ENCODE measurements at regions not wholly inside any gene's neighbourhood (a gene's known extent, or its start where the extent isn't known, plus 50 kb on each side); places are given as distances from the start of the nearest gene placed in this dataset.

DNA sequence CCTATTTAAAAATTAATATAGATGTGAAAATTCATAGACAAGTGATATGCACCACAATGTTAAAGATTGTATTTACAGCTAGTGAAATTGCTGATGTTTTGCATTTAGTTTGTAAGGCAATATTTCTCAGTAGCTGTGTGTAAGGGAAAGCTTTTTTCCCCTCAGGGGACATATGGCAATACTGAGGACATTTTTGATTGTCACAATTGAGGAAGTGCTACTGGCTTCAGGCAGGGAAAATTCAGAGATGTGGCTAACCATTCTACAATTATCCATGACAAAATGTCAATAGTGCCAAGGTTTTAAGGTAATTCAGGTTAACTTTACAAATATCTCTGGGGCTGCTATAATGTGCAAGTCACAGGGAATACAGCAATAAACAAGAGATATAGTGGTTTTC is 66.1 kb upstream of the IL15 start (continued):
- TF ChIP-seq CHD7 (IDR thresholded peaks at IDR 0.05; ENCODE audit: insufficient replicate concordance, low read length) (no peak), POLR2A (IDR thresholded peaks at IDR 0.05; ENCODE audit: control extremely low read depth in 1 of 2, low read depth in 2 of 2, low read length in 2 of 2) (no peak)

Data from H1 (cell line).